SHP77 treated with DMSO at 0.1 percent for 48 hours (cell line): ENCODE measurements at regions not wholly inside any gene's neighbourhood (a gene's known extent, or its start where the extent isn't known, plus 50 kb on each side); places are given as distances from the start of the nearest gene placed in this dataset.

Experiments used
- DNase-seq: peaks from one replicate; lab custom pipeline; 2025; lab: John Stamatoyannopoulos, UW

- no peak for DNase-seq
Observed at GRCh38 chr16:35170610-35171009, 1711.2 kb downstream of the TP53TG3F start.

DNA sequence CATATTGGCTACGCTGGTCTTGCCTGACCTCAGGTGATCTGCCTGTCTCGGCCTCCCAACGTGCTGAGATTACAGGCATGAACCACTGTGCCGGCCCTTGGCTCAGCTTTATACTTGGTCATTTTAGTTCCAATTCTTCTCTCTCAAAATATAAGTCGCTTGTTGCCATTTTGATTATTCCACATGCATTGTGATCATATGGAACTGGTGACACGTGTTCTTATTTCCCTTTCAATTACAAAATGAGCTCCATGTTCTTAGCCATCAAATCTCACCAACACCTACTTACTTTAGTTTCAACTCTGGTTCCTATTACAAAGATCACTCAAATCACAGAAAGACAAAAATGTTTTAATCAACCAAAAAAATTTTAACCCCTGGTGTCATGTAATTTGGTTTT lies 1711.7 kb downstream of the TP53TG3F start:
- DNase-seq: no peak

DNA sequence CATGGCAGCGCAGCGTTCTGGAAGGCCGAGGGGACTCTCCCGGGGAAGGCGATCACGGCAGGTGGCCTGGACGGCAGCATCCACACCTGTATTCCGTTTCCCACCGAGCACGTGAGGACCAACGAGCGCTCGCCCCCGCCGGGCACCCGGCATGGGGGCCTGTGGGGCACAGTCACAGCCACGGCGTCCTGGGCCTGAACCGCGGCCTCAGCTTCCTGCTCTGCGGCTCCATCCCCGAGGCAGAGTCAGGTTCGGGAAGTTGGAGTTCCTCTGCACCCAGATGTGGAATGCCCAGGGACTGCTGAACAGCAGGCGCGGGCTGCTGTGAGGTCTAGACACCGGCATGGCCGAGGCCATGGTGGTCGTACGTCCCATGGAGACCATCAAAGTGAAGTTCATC lies 1713.9 kb downstream of the TP53TG3F start:
- DNase-seq: no peak

DNA sequence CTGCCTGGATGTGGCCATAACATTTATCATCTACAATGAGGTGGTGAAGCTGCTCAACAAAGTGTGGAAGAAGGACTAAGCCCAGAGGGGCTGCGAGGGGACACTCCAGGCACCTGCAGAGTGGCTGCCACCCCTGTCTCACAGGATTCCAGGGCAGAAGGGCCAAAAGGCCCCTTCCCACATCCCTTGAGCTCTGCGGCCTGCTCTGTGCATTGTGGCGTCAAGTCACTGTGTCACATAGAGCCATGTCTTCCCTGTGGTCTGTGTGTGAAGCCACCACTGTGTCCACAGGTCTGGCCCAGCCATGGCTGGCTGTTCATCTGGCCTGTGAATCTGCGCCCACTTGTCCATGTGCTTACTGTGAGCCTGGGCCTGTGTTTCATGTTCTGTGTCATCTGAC lies 1714.6 kb downstream of the TP53TG3F start:
- DNase-seq: no peak

- no peak for DNase-seq
Observed at GRCh38 chr16:35176449-35176848, 1717.0 kb downstream of the TP53TG3F start.

- DNase-seq: no peak
Observed at GRCh38 chr16:35177851-35178250, 1718.4 kb downstream of the TP53TG3F start.

DNA sequence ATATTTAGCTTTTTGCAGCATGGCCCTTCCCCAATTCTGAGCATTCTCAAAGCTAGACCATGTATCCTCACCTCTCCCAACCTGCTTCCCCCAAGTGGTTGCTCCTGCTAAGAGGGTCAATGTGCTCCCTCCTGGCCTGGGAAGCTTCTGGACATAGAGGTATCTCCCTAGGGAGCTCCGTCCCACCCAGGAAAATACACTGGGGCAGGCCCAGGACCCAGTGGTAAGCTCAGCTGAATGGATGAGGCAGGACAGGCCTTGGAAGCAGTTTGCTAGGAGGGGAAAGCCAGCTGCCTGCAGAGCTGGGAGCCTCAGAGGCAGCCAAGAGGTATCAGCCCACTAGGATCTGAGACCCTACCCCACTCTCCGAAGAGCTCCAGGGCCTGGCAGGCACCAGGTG lies 1721.6 kb downstream of the TP53TG3F start:
- DNase-seq: no peak

- no peak for DNase-seq
Observed at GRCh38 chr16:35181422-35182030, 1722.1 kb downstream of the TP53TG3F start.

DNA sequence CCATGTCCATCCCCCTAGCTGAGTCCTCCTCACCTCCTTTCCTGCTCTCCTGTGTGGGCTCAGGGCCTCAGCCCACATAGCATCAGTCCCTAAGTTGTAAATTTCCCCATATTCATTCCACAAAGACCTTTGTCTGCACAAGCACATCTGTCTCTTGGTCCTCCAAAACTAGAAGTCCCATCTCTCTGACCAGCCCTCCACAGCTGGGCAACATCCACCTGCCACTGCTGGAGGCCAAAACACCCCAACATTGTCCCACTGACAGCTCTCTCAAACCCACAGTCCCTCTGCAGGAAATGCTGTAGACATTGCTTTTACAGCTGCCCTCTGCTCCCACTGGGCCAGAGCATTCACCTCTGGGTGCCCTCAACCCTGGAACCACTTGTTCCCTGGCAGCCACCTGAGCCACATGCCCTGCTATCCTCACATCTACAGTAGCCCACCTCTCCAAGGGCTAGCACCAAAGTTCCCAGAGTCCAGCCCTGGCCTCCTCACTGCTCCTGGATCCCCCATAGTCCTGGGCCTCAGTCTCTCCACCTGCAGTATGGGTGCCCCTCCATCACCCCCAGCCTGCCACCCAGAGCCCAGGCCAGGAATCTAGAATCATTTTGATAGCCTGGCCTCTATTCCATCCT lies 1722.7 kb downstream of the TP53TG3F start:
- no peak for DNase-seq

GRCh38 chr16:35182943-35183550 lies 1723.6 kb downstream of the TP53TG3F start:
- DNase-seq: no peak

GRCh38 chr16:35184356-35184870 lies 1725.0 kb downstream of the TP53TG3F start:
- DNase-seq: no peak

- DNase-seq: no peak
Observed at GRCh38 chr16:35185366-35186044, 1726.1 kb downstream of the TP53TG3F start.

GRCh38 chr16:35186045-35186759 lies 1726.8 kb downstream of the TP53TG3F start:
- DNase-seq: no peak

DNA sequence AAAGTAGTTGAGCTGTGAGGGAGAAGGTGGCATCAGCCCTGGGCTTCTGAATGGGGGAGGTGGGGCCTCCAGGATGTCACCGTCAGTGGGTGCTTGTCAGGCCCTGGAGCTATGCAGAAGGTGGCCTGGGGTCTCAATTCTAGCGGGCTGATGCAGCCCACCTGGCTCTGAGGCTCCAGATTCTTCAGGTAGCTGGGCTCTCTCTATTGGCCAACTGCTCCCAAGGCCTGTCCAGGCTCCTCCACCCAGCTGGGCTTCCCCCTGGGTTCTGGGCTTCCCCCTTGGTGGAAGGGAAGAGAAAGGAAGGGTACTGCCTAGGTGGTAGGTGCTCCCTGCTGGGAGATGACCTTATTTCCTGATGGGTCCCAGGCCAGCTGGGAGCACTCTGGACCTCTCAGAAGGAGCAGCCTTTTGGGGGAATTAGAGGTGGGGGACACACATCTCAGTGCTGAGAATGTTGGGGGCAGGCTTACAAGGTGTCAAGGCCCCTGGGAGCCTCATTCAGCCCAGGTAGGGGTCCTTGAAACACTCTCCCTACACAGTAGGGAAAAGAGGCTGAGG lies 1728.3 kb downstream of the TP53TG3F start:
- DNase-seq: no peak

DNA sequence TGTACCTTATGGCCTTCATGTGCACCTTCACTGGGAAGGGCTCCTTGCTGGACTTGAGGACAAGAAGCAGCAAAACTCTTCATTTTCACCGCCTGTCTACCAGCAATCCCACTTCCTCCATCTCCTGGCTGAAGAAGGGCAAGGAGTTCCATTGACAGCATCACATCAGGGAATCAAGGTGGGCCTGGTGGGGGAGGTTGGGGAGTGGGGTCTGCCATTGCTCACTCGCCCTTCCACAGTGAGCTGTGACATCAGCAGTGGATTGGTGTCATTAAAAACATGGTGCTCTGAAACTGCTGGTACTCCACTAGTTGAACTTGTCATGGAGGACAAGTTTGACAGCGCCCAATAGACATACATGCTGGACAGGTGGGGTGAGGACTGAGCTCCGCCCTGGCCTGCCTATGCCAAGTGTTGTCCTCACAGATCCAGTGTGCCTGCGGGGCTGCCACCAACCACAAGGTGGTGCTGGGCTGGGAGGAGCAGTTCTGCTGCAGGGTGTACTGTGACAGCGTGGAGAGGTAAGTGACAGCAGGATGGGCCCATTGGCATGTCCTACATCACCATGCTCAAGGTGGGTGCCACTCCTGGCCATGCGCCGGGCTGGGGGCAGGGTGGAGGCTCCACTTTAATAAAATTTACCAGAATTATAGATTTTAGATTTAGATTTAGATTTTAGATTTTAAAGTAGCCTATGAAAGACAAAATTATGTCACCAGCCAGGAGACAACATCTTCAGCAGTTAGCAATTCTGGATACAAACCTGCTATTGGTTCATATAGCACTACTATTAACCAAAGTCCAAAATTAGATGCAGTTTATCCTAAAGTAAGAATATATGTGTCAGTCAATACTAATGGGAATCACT lies 1729.1 kb downstream of the TP53TG3F start:
- peak; percentile 46 for DNase-seq

GRCh38 chr16:35192993-35193392 lies 1733.6 kb downstream of the TP53TG3F start:
- no peak for DNase-seq

DNA sequence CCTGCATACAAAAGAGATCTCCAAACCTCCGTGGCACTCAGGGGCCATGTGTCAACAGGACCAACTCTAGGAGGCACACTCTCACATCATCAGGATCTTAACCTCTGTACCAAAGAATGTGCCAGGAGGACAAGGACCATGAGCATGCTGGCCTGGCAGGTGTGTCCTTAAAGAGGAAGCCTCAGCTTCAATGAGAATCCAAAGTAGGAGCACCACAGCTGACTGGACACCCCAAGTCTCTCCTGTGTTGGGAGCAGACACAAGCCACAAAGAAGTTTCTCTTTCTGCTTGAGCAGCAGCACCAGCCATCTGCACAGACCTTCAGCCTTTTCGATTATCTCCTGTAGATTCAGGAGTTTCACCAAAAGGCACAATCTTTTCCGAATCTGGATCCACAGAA lies 1734.5 kb downstream of the TP53TG3F start:
- DNase-seq: no peak

- DNase-seq: peak; percentile 50
Observed at GRCh38 chr16:35194681-35195080, 1735.3 kb downstream of the TP53TG3F start.

DNA sequence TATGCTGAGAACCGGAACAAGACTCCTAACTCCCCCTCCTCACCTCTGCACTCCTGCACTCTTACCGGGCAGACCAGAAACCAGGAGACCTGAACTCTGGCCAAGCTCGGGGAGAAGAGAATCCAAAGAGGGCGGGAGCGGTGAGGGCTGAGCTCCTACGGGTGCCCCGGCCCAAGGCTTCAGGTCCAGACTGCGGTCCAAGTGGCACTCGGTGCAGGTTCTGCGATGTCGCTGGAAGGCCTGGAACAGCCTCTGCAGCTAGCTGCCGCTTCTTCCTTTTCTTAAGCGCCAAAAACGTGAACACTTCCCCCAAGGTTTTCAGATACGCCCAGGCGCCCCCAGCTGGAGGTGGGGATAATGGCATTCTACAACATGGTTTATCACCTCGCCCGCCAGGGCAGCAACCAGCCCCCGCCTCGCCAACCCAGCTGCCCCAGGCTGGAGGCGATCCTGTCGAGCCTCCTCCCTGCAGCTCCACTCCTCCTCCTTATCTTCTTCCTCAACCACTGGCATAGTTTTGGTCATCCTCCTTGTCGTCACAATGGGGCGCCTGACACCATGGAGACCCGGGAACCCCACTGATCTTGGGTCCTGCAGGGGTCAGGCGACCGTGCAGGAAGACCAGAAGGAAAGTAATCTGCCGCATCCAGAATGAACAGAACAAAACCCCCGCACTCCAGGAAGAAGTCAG lies 1735.9 kb downstream of the TP53TG3F start:
- DNase-seq: peak; percentile 44

GRCh38 chr16:35195864-35196216 lies 1736.4 kb downstream of the TP53TG3F start:
- DNase-seq: no peak
